ENCODE measurements at regions not wholly inside any gene's neighbourhood (a gene's known extent, or its start where the extent isn't known, plus 50 kb on each side); places are given as distances from the start of the nearest gene placed in this dataset.
"Not testable (repeated sequence)": the region's sequence is repeated elsewhere in the genome, so short reads cannot be mapped to it uniquely, and the experiment has no call there.

GRCh38 chrX:113833096-113834055 is 750.5 kb upstream of the HTR2C start:
- Histone ChIP-seq H3K27ac (ENCODE audit: low read depth, low read length) (no peak overlapping the region), H3K79me2 (ENCODE audit: control insufficient read depth, insufficient read depth, low read length, unreplicated experiment) (no peaks in the 10 kb centered on the region), H3K4me1 (ENCODE audit: control insufficient read depth, insufficient read depth, low read length, unreplicated experiment) (no peaks in the 10 kb centered on the region), H3K36me3 (ENCODE audit: insufficient read depth, low read length) (no peaks in the 10 kb centered on the region), H3K27me3 (ENCODE audit: insufficient read depth, low read length) (no peaks in the 10 kb centered on the region), H2AFZ (ENCODE audit: low read length, unreplicated experiment) (no peak overlapping the region), H3K4me3 (ENCODE audit: low read depth, low read length) (no peak overlapping the region)

GRCh38 chrX:113828470-113828869 is 755.4 kb upstream of the HTR2C start:
- Histone ChIP-seq H3K4me3 (ENCODE audit: low read depth, low read length) (no peak overlapping the region), H3K4me1 (ENCODE audit: control insufficient read depth, insufficient read depth, low read length, unreplicated experiment) (no peaks in the 10 kb centered on the region), H3K27me3 (ENCODE audit: insufficient read depth, low read length) (no peaks in the 10 kb centered on the region), H3K27ac (ENCODE audit: low read depth, low read length) (no peak overlapping the region), H3K36me3 (ENCODE audit: insufficient read depth, low read length) (no peaks in the 10 kb centered on the region), H3K79me2 (ENCODE audit: control insufficient read depth, insufficient read depth, low read length, unreplicated experiment) (no peaks in the 10 kb centered on the region), H2AFZ (ENCODE audit: low read length, unreplicated experiment) (no peak overlapping the region)

- no peaks in the 10 kb centered on the region for H3K79me2 ChIP-seq (ENCODE audit: control insufficient read depth, insufficient read depth, low read length, unreplicated experiment)
- no peaks in the 10 kb centered on the region for H3K27me3 ChIP-seq (ENCODE audit: insufficient read depth, low read length)
- no peak overlapping the region for H3K27ac ChIP-seq (ENCODE audit: low read depth, low read length)
Observed at GRCh38 chrX:113818346-113818745, 765.5 kb upstream of the HTR2C start.

GRCh38 chrX:113804819-113805218 is 779.1 kb upstream of the HTR2C start:
- Histone ChIP-seq H3K4me1 (ENCODE audit: control insufficient read depth, insufficient read depth, low read length, unreplicated experiment) (no peaks in the 10 kb centered on the region), H3K4me3 (ENCODE audit: low read depth, low read length) (no peak overlapping the region), H3K27me3 (ENCODE audit: insufficient read depth, low read length) (no peaks in the 10 kb centered on the region), H3K27ac (ENCODE audit: low read depth, low read length) (no peak overlapping the region), H2AFZ (ENCODE audit: low read length, unreplicated experiment) (no peak overlapping the region), H3K79me2 (ENCODE audit: control insufficient read depth, insufficient read depth, low read length, unreplicated experiment) (no peaks in the 10 kb centered on the region), H3K36me3 (ENCODE audit: insufficient read depth, low read length) (no peaks in the 10 kb centered on the region)

More at GRCh38 chrX:113818346-113818745, 765.5 kb upstream of the HTR2C start:
- H3K36me3 ChIP-seq (ENCODE audit: insufficient read depth, low read length), result no peaks in the 10 kb centered on the region
- H3K4me3 ChIP-seq (ENCODE audit: low read depth, low read length), result no peak overlapping the region
- H3K4me1 ChIP-seq (ENCODE audit: control insufficient read depth, insufficient read depth, low read length, unreplicated experiment), result no peaks in the 10 kb centered on the region
- no peak overlapping the region for H2AFZ ChIP-seq (ENCODE audit: low read length, unreplicated experiment)

- no peak overlapping the region for H3K27ac ChIP-seq (ENCODE audit: low read depth, low read length)
- no peak overlapping the region for H3K4me3 ChIP-seq (ENCODE audit: low read depth, low read length)
- H3K4me1 ChIP-seq (ENCODE audit: control insufficient read depth, insufficient read depth, low read length, unreplicated experiment), result no peaks in the 10 kb centered on the region
- no peaks in the 10 kb centered on the region for H3K36me3 ChIP-seq (ENCODE audit: insufficient read depth, low read length)
- no peaks in the 10 kb centered on the region for H3K27me3 ChIP-seq (ENCODE audit: insufficient read depth, low read length)
- no peaks in the 10 kb centered on the region for H3K79me2 ChIP-seq (ENCODE audit: control insufficient read depth, insufficient read depth, low read length, unreplicated experiment)
- H2AFZ ChIP-seq (ENCODE audit: low read length, unreplicated experiment), result no peak overlapping the region
Observed at GRCh38 chrX:113804291-113804690, 779.6 kb upstream of the HTR2C start.

- Histone ChIP-seq H3K27ac (ENCODE audit: low read depth, low read length) (no peak overlapping the region), H3K36me3 (ENCODE audit: insufficient read depth, low read length) (no peaks in the 10 kb centered on the region), H2AFZ (ENCODE audit: low read length, unreplicated experiment) (no peak overlapping the region), H3K4me3 (ENCODE audit: low read depth, low read length) (no peak overlapping the region), H3K4me1 (ENCODE audit: control insufficient read depth, insufficient read depth, low read length, unreplicated experiment) (no peaks in the 10 kb centered on the region), H3K79me2 (ENCODE audit: control insufficient read depth, insufficient read depth, low read length, unreplicated experiment) (no peaks in the 10 kb centered on the region), H3K27me3 (ENCODE audit: insufficient read depth, low read length) (no peaks in the 10 kb centered on the region)
Observed at GRCh38 chrX:113802837-113803236, 781.0 kb upstream of the HTR2C start.

GRCh38 chrX:113800955-113801354 is 782.9 kb upstream of the HTR2C start:
- H3K4me3 ChIP-seq (ENCODE audit: low read depth, low read length), result no peak overlapping the region
- no peak overlapping the region for H3K27ac ChIP-seq (ENCODE audit: low read depth, low read length)
- no peaks in the 10 kb centered on the region for H3K27me3 ChIP-seq (ENCODE audit: insufficient read depth, low read length)
- H3K4me1 ChIP-seq (ENCODE audit: control insufficient read depth, insufficient read depth, low read length, unreplicated experiment), result no peaks in the 10 kb centered on the region
- no peaks in the 10 kb centered on the region for H3K79me2 ChIP-seq (ENCODE audit: control insufficient read depth, insufficient read depth, low read length, unreplicated experiment)
- no peaks in the 10 kb centered on the region for H3K36me3 ChIP-seq (ENCODE audit: insufficient read depth, low read length)
- H2AFZ ChIP-seq (ENCODE audit: low read length, unreplicated experiment), result no peak overlapping the region

GRCh38 chrX:113793563-113793962 is 790.3 kb upstream of the HTR2C start:
- Histone ChIP-seq H3K27ac (ENCODE audit: low read depth, low read length) (no peak overlapping the region), H3K36me3 (ENCODE audit: insufficient read depth, low read length) (no peaks in the 10 kb centered on the region), H3K27me3 (ENCODE audit: insufficient read depth, low read length) (no peaks in the 10 kb centered on the region)

GRCh38 chrX:113790987-113791386 is 792.9 kb upstream of the HTR2C start:
- H3K27me3 ChIP-seq (ENCODE audit: insufficient read depth, low read length), result no peaks in the 10 kb centered on the region
- H3K4me1 ChIP-seq (ENCODE audit: control insufficient read depth, insufficient read depth, low read length, unreplicated experiment), result no peaks in the 10 kb centered on the region
- no peak overlapping the region for H3K27ac ChIP-seq (ENCODE audit: low read depth, low read length)

More at GRCh38 chrX:113793563-113793962, 790.3 kb upstream of the HTR2C start:
- no peak overlapping the region for H2AFZ ChIP-seq (ENCODE audit: low read length, unreplicated experiment)
- H3K79me2 ChIP-seq (ENCODE audit: control insufficient read depth, insufficient read depth, low read length, unreplicated experiment), result no peaks in the 10 kb centered on the region
- no peak overlapping the region for H3K4me3 ChIP-seq (ENCODE audit: low read depth, low read length)
- H3K4me1 ChIP-seq (ENCODE audit: control insufficient read depth, insufficient read depth, low read length, unreplicated experiment), result no peaks in the 10 kb centered on the region

GRCh38 chrX:113784754-113785153 is 799.1 kb upstream of the HTR2C start:
- not testable (repeated sequence) for H3K4me3 ChIP-seq (ENCODE audit: low read depth, low read length); H3K79me2 ChIP-seq (ENCODE audit: control insufficient read depth, insufficient read depth, low read length, unreplicated experiment); H3K27ac ChIP-seq (ENCODE audit: low read depth, low read length); H3K4me1 ChIP-seq (ENCODE audit: control insufficient read depth, insufficient read depth, low read length, unreplicated experiment); H3K36me3 ChIP-seq (ENCODE audit: insufficient read depth, low read length); H2AFZ ChIP-seq (ENCODE audit: low read length, unreplicated experiment); H3K27me3 ChIP-seq (ENCODE audit: insufficient read depth, low read length)

More at GRCh38 chrX:113790987-113791386, 792.9 kb upstream of the HTR2C start:
- H3K79me2 ChIP-seq (ENCODE audit: control insufficient read depth, insufficient read depth, low read length, unreplicated experiment), result no peaks in the 10 kb centered on the region
- no peaks in the 10 kb centered on the region for H3K36me3 ChIP-seq (ENCODE audit: insufficient read depth, low read length)
- no peak overlapping the region for H3K4me3 ChIP-seq (ENCODE audit: low read depth, low read length)
- no peak overlapping the region for H2AFZ ChIP-seq (ENCODE audit: low read length, unreplicated experiment)

GRCh38 chrX:113770806-113771205 is 813.1 kb upstream of the HTR2C start:
- Histone ChIP-seq H3K27me3 (ENCODE audit: insufficient read depth, low read length) (no peaks in the 10 kb centered on the region), H3K4me3 (ENCODE audit: low read depth, low read length) (no peak overlapping the region), H3K79me2 (ENCODE audit: control insufficient read depth, insufficient read depth, low read length, unreplicated experiment) (no peaks in the 10 kb centered on the region), H3K4me1 (ENCODE audit: control insufficient read depth, insufficient read depth, low read length, unreplicated experiment) (no peaks in the 10 kb centered on the region), H2AFZ (ENCODE audit: low read length, unreplicated experiment) (no peak overlapping the region), H3K36me3 (ENCODE audit: insufficient read depth, low read length) (no peaks in the 10 kb centered on the region), H3K27ac (ENCODE audit: low read depth, low read length) (no peak overlapping the region)
